Adrenal gland (tissue), 9 donors: ENCODE measurements at regions not wholly inside any gene's neighbourhood (a gene's known extent, or its start where the extent isn't known, plus 50 kb on each side); places are given as distances from the start of the nearest gene placed in this dataset.
"Not testable (repeated sequence)": the region's sequence is repeated elsewhere in the genome, so short reads cannot be mapped to it uniquely, and the experiment has no call there.

Source experiments
- DNase-seq, 7 donors: peaks; one replicate each; pipeline ENCODE4 v3.0.0-alpha.2; 2019 to 2020
- H3K27ac ChIP-seq, 5 donors: fragments of 200-600 bp; sonication (generic) in 4 of 5; 1 replicate in 3 of 5; 2 replicates in 2 of 5; pipeline versions ENCODE4 v1.5.1 to v1.8.0; 2016 to 2020; ENCODE audit warnings: mild to moderate bottlenecking in 1 of 5
- H3K27me3 ChIP-seq: fragments of 200-600 bp; 2 replicates; pipeline ENCODE4 v1.8.0; 2021
- H3K36me3 ChIP-seq, 2 donors: fragments of 200-600 bp; replicated peaks in 1 of 2; 1 replicate in 1 of 2; 2 replicates in 1 of 2; pipeline versions ENCODE4 v1.5.1 to v1.8.0; 2018 to 2022
- H3K4me1 ChIP-seq, 2 donors: fragments of 200-600 bp; replicated peaks in 1 of 2; 1 replicate in 1 of 2; 2 replicates in 1 of 2; pipeline versions ENCODE4 v1.5.1 to v1.8.0; 2018 to 2021
- H3K4me3 ChIP-seq, 4 donors: fragments of 200-600 bp; sonication (generic) in 3 of 4; one replicate each; pipeline ENCODE4 v1.5.1; 2016 to 2018
- H3K9me3 ChIP-seq, 3 donors: fragments of 200-600 bp; sonication (generic) in 1 of 3; replicated peaks in 1 of 3; 1 replicate in 2 of 3; 2 replicates in 1 of 3; pipeline versions ENCODE4 v1.5.1 to v1.8.0; 2016 to 2021
- CTCF ChIP-seq, 6 experiments: fragments of 450-650 bp in 4 of 6; fragments of 200-600 bp in 2 of 6; sonication (generic) in 1 of 6; IDR thresholded peaks; 1 replicate in 5 of 6; 2 replicates in 1 of 6; pipeline versions ENCODE4 v1.5.1 to v1.8.0; 2016 to 2021; ENCODE audit warnings: antibody characterized with exemption in 6 of 6, mild to moderate bottlenecking in 2 of 6, moderate library complexity in 1 of 6
- POLR2A ChIP-seq, 2 donors: fragments of 450-650 bp; IDR thresholded peaks; one replicate each; pipeline ENCODE4 v1.6.1; 2017; ENCODE audit warnings: antibody characterized with exemption in 2 of 2, mild to moderate bottlenecking in 2 of 2, moderate library complexity in 1 of 2
- WGBS, 4 donors: extraction: QIAGEN DNeasy Blood & Tissue Kit in 2 of 4; methylation state at CpG; one replicate each; pipeline versions ENCODE4 v1.1.5 to v1.1.7; 2013 to 2017; 5-methylcytosine and 5-hydroxymethylcytosine counted together
- intact Hi-C, 2 donors: fragments of 100-400 bp; cut with DNase I; formaldehyde crosslinking; loops; one replicate each; pipeline versions ENCODE4 v1.14.1 to v1.15.0; 2022 to 2023
- donor health status: healthy with polysubstance abuse.
- donor health status: Bipolar disorder and iron deficiency.
- donor health status: DM: yes; HTN: yes; CAD: no.
- donor health status: DM: no; HTN: no; CAD: no.
- donor health status: DM: no; HTN: no; CAD: no.

- Histone ChIP-seq H3K4me1 (peaks cover 8 to 28% of the 10 kb centered on the region in 2 donors), H3K36me3 (no peaks in the 10 kb centered on the region), H3K27me3 (no peaks in the 10 kb centered on the region), H3K27ac (no peak overlapping the region), H3K9me3 (no peaks in the 10 kb centered on the region), H3K4me3 (no peak overlapping the region)
- no peak for DNase-seq
- intact Hi-C loops, result no loop called here
- TF ChIP-seq POLR2A (IDR thresholded peaks at IDR 0.05), result no peak
- TF ChIP-seq CTCF (IDR thresholded peaks at IDR 0.05), result no peak
- WGBS, 4 donors, result 62 to 72% (median 66%) methylated on average over 17 of the region's 17 CpGs
Observed at GRCh38 chr10:124149189-124150042, 56.0 kb upstream of the CHST15 start.

- H3K36me3 ChIP-seq, DNase-seq, H3K27ac ChIP-seq, H3K27me3 ChIP-seq, H3K4me3 ChIP-seq, H3K9me3 ChIP-seq, intact Hi-C loops: not testable (repeated sequence)
- WGBS, 4 donors, result 78 to 89% (median 79%) methylated on average over 7 of the region's 7 CpGs
- peaks cover 8 to 32% of the 10 kb centered on the region in 2 donors for H3K4me1 ChIP-seq
Observed at GRCh38 chr10:124148509-124149188, 55.3 kb upstream of the CHST15 start.

GRCh38 chr10:124146483-124146882 lies 53.1 kb upstream of the CHST15 start:
- 91 to 100% (median 95%) methylated on average over 3 of the region's 3 CpGs for WGBS, 4 donors
- intact Hi-C loops, result no loop called here
- peaks cover 0 to 20% of the 10 kb centered on the region in 2 donors for H3K4me1 ChIP-seq
- H3K27me3 ChIP-seq, result no peaks in the 10 kb centered on the region
- no peak overlapping the region for H3K4me3 ChIP-seq
- H3K27ac ChIP-seq, result peak overlapping the region in 1 of 5 donors; percentile 25
- no peaks in the 10 kb centered on the region for H3K36me3 ChIP-seq
- TF ChIP-seq CTCF (IDR thresholded peaks at IDR 0.05) (no peak), POLR2A (IDR thresholded peaks at IDR 0.05) (no peak)
- H3K9me3 ChIP-seq, result no peaks in the 10 kb centered on the region
- DNase-seq, result no peak

GRCh38 chr10:124145109-124145870 lies 51.9 kb upstream of the CHST15 start:
- DNase-seq, result peak; percentile 41 to 89 (median 74)
- TF ChIP-seq POLR2A (IDR thresholded peaks at IDR 0.05) (no peak), CTCF (IDR thresholded peaks at IDR 0.05) (no peak)
- WGBS, 4 donors, result 61 to 73% (median 64%) methylated on average over 9 to 12 of the region's 12 CpGs
- Histone ChIP-seq H3K27me3 (no peaks in the 10 kb centered on the region), H3K27ac (peak overlapping the region in 4 of 5 donors; percentile 22 to 87 (median 49)), H3K36me3 (no peaks in the 10 kb centered on the region), H3K4me3 (no peak overlapping the region), H3K9me3 (no peaks in the 10 kb centered on the region), H3K4me1 (peaks cover 0 to 20% of the 10 kb centered on the region in 2 donors)
- intact Hi-C loops, result no loop called here
